MM.1S (cell line): ENCODE measurements at regions not wholly inside any gene's neighbourhood (a gene's known extent, or its start where the extent isn't known, plus 50 kb on each side); places are given as distances from the start of the nearest gene placed in this dataset.

Experiments
- EZH2 ChIP-seq: fragments of 300-600 bp; sonication (generic); optimal IDR thresholded peaks from 2 replicates; pipeline ENCODE3; 2017; ENCODE audit warnings: low read depth, mild to moderate bottlenecking, antibody characterized with exemption, low read length, mixed read lengths
- TF ChIP-seq, protein P1 (sequence below): fragments of 300-600 bp; sonication (generic); IDR thresholded peaks from 2 replicates; pipeline ENCODE4 v1.5.1; 2016; ENCODE audit warnings: antibody characterized with exemption, low read length, mixed read lengths

DNA sequence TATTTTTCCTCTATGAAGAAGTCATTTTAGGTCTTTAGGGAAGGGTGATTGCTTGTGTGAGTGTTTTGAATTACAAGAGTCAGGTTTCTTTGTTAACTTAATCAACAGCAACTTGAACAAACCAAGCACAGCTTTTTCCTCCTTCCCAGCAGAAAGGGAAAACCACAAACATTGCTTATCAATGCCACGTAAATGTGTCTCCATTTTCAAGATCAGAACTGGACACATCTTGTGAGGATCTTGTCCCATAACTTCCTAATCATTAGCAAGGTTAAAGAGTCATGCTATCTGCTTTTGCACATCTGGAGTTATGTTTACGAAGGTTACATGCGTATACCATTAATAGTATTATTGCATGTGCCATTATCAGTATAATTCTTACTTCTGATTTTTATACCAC, 248.0 kb upstream of the FLRT2 start:
- TF ChIP-seq, protein P1, sequence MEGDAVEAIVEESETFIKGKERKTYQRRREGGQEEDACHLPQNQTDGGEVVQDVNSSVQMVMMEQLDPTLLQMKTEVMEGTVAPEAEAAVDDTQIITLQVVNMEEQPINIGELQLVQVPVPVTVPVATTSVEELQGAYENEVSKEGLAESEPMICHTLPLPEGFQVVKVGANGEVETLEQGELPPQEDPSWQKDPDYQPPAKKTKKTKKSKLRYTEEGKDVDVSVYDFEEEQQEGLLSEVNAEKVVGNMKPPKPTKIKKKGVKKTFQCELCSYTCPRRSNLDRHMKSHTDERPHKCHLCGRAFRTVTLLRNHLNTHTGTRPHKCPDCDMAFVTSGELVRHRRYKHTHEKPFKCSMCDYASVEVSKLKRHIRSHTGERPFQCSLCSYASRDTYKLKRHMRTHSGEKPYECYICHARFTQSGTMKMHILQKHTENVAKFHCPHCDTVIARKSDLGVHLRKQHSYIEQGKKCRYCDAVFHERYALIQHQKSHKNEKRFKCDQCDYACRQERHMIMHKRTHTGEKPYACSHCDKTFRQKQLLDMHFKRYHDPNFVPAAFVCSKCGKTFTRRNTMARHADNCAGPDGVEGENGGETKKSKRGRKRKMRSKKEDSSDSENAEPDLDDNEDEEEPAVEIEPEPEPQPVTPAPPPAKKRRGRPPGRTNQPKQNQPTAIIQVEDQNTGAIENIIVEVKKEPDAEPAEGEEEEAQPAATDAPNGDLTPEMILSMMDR = no peak
- no peak for TF ChIP-seq EZH2
